IMR-90 (cell line): ENCODE measurements at regions not wholly inside any gene's neighbourhood (a gene's known extent, or its start where the extent isn't known, plus 50 kb on each side); places are given as distances from the start of the nearest gene placed in this dataset.

Experiments
- ATAC-seq: fragments of 200-7000 bp; cut with Tn5 transposase; 2 replicates; pipeline ENCODE4 v1.9.1; 2020; ENCODE audit warnings: low read depth, mild to moderate bottlenecking, moderate library complexity
- BruUV-seq: library from RNA; stranded (reverse); fragments of 400-500 nt; replicated peaks from 2 replicates; lab custom pipeline; 2021; lab: Mats Ljungman, UMichigan
- CTCF ChIA-PET: fragments of 300-600 bp; formaldehyde crosslinking; extraction: SDS; loops from one replicate; lab custom pipeline; 2021; ENCODE audit warnings: antibody characterized with exemption; lab: Yijun Ruan, JAX
- POLR2A ChIA-PET: fragments of 300-600 bp; sonication (Branson Sonifier 250); formaldehyde crosslinking; loops from one replicate; lab custom pipeline; 2022; ENCODE audit warnings: antibody characterized with exemption; ENCODE audit not compliant: unreplicated experiment; lab: Charles Lee
- DNase-seq: peaks from one replicate; pipeline ENCODE4 v3.0.0; 2013
- H2AFZ ChIP-seq: replicated peaks from 2 replicates; pipeline ENCODE3; 2013; ENCODE audit warnings: low read length, mild to moderate bottlenecking; ENCODE audit not compliant: poor library complexity
- H2AK5ac ChIP-seq: 2 replicates; pipeline ENCODE4 v1.6.1; 2013; ENCODE audit warnings: low read depth, low read length, inconsistent platforms
- H2AK9ac ChIP-seq: replicated peaks from 2 replicates; pipeline ENCODE3; 2013; ENCODE audit warnings: mild to moderate bottlenecking, low read depth, low read length, moderate library complexity; ENCODE audit not compliant: poor library complexity
- H2BK120ac ChIP-seq: 2 replicates; pipeline ENCODE4 v1.6.1; 2013; ENCODE audit warnings: low read depth, low read length, inconsistent platforms
- H2BK15ac ChIP-seq: 3 replicates; pipeline ENCODE4 v1.6.1; 2013; ENCODE audit warnings: low read depth, low read length, inconsistent platforms
- H2BK20ac ChIP-seq: 2 replicates; pipeline ENCODE4 v1.6.1; 2013; ENCODE audit warnings: low read depth, mild to moderate bottlenecking, inconsistent platforms, low read length, moderate library complexity
- H2BK5ac ChIP-seq: 2 replicates; pipeline ENCODE4 v1.6.1; 2013; ENCODE audit warnings: mild to moderate bottlenecking, low read depth, low read length, inconsistent platforms; ENCODE audit not compliant: poor library complexity, severe bottlenecking
- H3K14ac ChIP-seq: replicated peaks from 2 replicates; pipeline ENCODE4 v1.6.1; 2013; ENCODE audit warnings: low read depth, low read length, inconsistent platforms
- H3K18ac ChIP-seq: 2 replicates; pipeline ENCODE4 v1.6.1; 2013; ENCODE audit warnings: low read depth, low read length, control low read depth
- H3K23ac ChIP-seq: 2 replicates; pipeline ENCODE4 v1.6.1; 2013; ENCODE audit warnings: low read depth, low read length, inconsistent platforms
- H3K27ac ChIP-seq: 2 replicates; pipeline ENCODE4 v1.5.1; 2013; ENCODE audit warnings: mild to moderate bottlenecking, control low read depth, low read length; ENCODE audit not compliant: insufficient read depth
- H3K27me3 ChIP-seq: 2 replicates; pipeline ENCODE4 v1.6.1; 2013; ENCODE audit warnings: low read length; ENCODE audit not compliant: control insufficient read depth, insufficient read depth
- H3K36me3 ChIP-seq: 2 replicates; pipeline ENCODE4 v1.6.1; 2013; ENCODE audit warnings: low read length, mixed read lengths; ENCODE audit not compliant: control insufficient read depth, insufficient read depth
- H3K4ac ChIP-seq: 2 replicates; pipeline ENCODE4 v1.6.1; 2013; ENCODE audit warnings: low read depth, low read length, inconsistent platforms
- H3K4me1 ChIP-seq: 2 replicates; pipeline ENCODE4 v1.6.1; 2013; ENCODE audit warnings: low read length, mixed read lengths; ENCODE audit not compliant: control insufficient read depth, insufficient read depth
- H3K4me2 ChIP-seq: 2 replicates; pipeline ENCODE4 v1.6.1; 2013; ENCODE audit warnings: low read depth, mild to moderate bottlenecking, control low read depth, low read length, moderate library complexity
- H3K4me3 ChIP-seq: 2 replicates; pipeline ENCODE4 v1.5.1; 2013; ENCODE audit warnings: low read depth, mild to moderate bottlenecking, control low read depth, low read length, moderate library complexity; ENCODE audit not compliant: insufficient read depth
- H3K56ac ChIP-seq: 2 replicates; pipeline ENCODE4 v1.6.1; 2013; ENCODE audit warnings: low read length, inconsistent platforms; ENCODE audit not compliant: insufficient read depth; ENCODE audit errors: extremely low read depth
- H3K79me1 ChIP-seq, 2 experiments: 2 replicates each; pipeline ENCODE4 v1.6.1; 2013; ENCODE audit warnings: low read length in 2 of 2, inconsistent platforms in 1 of 2, low read depth in 1 of 2
- H3K9ac ChIP-seq: 2 replicates; pipeline ENCODE4 v1.6.1; 2013; ENCODE audit warnings: low read depth, low read length, control low read depth
- H3K9me1 ChIP-seq: 2 replicates; pipeline ENCODE4 v1.6.1; 2013; ENCODE audit warnings: low read length, inconsistent platforms; ENCODE audit not compliant: insufficient read depth
- H3K9me3 ChIP-seq: 2 replicates; pipeline ENCODE4 v1.6.1; 2013; ENCODE audit warnings: low read length; ENCODE audit not compliant: control insufficient read depth, insufficient read depth
- H4K20me1 ChIP-seq: 2 replicates; pipeline ENCODE4 v1.6.1; 2013; ENCODE audit warnings: low read length, inconsistent platforms; ENCODE audit not compliant: insufficient read depth
- H4K5ac ChIP-seq: 2 replicates; pipeline ENCODE4 v1.6.1; 2013; ENCODE audit warnings: mild to moderate bottlenecking, low read depth, low read length, control low read depth
- H4K8ac ChIP-seq, 2 experiments: 2 replicates each; pipeline ENCODE4 v1.6.1; 2013; ENCODE audit warnings: low read depth in 2 of 2, low read length in 2 of 2, control low read depth in 1 of 2, inconsistent platforms in 1 of 2
- H4K91ac ChIP-seq: 2 replicates; pipeline ENCODE4 v1.6.1; 2013; ENCODE audit warnings: low read depth, low read length, inconsistent platforms; ENCODE audit not compliant: insufficient read depth
- BHLHE40 ChIP-seq: fragments of 150-350 bp; IDR thresholded peaks from 2 replicates; pipeline ENCODE4 v1.6.1; 2016; ENCODE audit warnings: mild to moderate bottlenecking, low read depth, low read length
- CEBPB ChIP-seq: IDR thresholded peaks from 2 replicates; pipeline ENCODE4 v1.6.1; 2012; ENCODE audit warnings: low read depth, low read length, improper control_type of control experiment
- CHD1 ChIP-seq: IDR thresholded peaks from 2 replicates; pipeline ENCODE4 v1.6.1; 2012; ENCODE audit warnings: low read depth, low read length, improper control_type of control experiment
- FOS ChIP-seq: fragments of 150-350 bp; IDR thresholded peaks from 2 replicates; pipeline ENCODE4 v1.6.1; 2016; ENCODE audit warnings: low read depth, low read length
- MAFK ChIP-seq: IDR thresholded peaks from 2 replicates; pipeline ENCODE4 v1.6.1; 2012; ENCODE audit warnings: low read depth, low read length, improper control_type of control experiment
- MAZ ChIP-seq: IDR thresholded peaks from 2 replicates; pipeline ENCODE4 v1.6.1; 2012; ENCODE audit warnings: low read depth, mild to moderate bottlenecking, low read length, improper control_type of control experiment, moderate library complexity, borderline replicate concordance
- MXI1 ChIP-seq: IDR thresholded peaks from 2 replicates; pipeline ENCODE4 v1.6.1; 2012; ENCODE audit warnings: low read depth, mild to moderate bottlenecking, low read length, moderate library complexity, borderline replicate concordance
- NFE2L2 ChIP-seq: fragments of 150-350 bp; IDR thresholded peaks from 2 replicates; pipeline ENCODE4 v1.6.1; 2016; ENCODE audit warnings: low read depth, mild to moderate bottlenecking, low read length
- POLR2A ChIP-seq: IDR thresholded peaks from 2 replicates; pipeline ENCODE4 v1.6.1; 2012; ENCODE audit warnings: mild to moderate bottlenecking, low read depth, low read length
- RAD21 ChIP-seq: IDR thresholded peaks from 2 replicates; pipeline ENCODE4 v1.6.1; 2012; ENCODE audit warnings: low read length, improper control_type of control experiment
- RCOR1 ChIP-seq: IDR thresholded peaks from 2 replicates; pipeline ENCODE4 v1.6.1; 2012; ENCODE audit warnings: mild to moderate bottlenecking, low read length, improper control_type of control experiment; ENCODE audit not compliant: insufficient replicate concordance
- RFX5 ChIP-seq: IDR thresholded peaks from 2 replicates; pipeline ENCODE4 v1.8.0; 2012; ENCODE audit warnings: low read depth, mild to moderate bottlenecking, low read length, moderate library complexity
- SMC3 ChIP-seq: fragments of 150-350 bp; IDR thresholded peaks from 2 replicates; pipeline ENCODE4 v1.6.1; 2016; ENCODE audit warnings: low read depth, mild to moderate bottlenecking, antibody characterized with exemption, low read length, moderate library complexity
- dilution Hi-C: fragments of 300-500 bp; cut with HindIII; formaldehyde crosslinking; loops from one replicate; pipeline ENCODE4 v1.14.3; 2018; ENCODE audit warnings: low sequenced_read_pairs; ENCODE audit not compliant: unreplicated experiment
- in situ Hi-C: fragments of 300-500 bp; cut with MboI; formaldehyde crosslinking; loops from 3 replicates; pipeline ENCODE4 v1.14.3; 2019; ENCODE audit warnings: low sequenced_read_pairs, inconsistent platforms, mixed read lengths
- intact Hi-C: fragments of 100-400 bp; cut with micrococcal nuclease; formaldehyde crosslinking; loops from 2 replicates; pipeline ENCODE4 v1.10.0; 2022
- TF ChIP-seq, protein P1 (sequence below): fragments of 150-350 bp; IDR thresholded peaks from 2 replicates; pipeline ENCODE4 v1.6.1; 2017; ENCODE audit warnings: mild to moderate bottlenecking, antibody characterized with exemption, low read length, low read depth
- TF ChIP-seq, protein P2 (sequence below): conservative IDR thresholded peaks from 2 replicates; pipeline ENCODE4 v1.5.1; 2012; ENCODE audit warnings: mild to moderate bottlenecking, low read depth, low read length, improper control_type of control experiment
- TF ChIP-seq, protein P3 (sequence below): fragments of 150-350 bp; IDR thresholded peaks from 2 replicates; pipeline ENCODE4 v1.6.1; 2016; ENCODE audit warnings: low read depth, mild to moderate bottlenecking, low read length, moderate library complexity, borderline replicate concordance

DNA sequence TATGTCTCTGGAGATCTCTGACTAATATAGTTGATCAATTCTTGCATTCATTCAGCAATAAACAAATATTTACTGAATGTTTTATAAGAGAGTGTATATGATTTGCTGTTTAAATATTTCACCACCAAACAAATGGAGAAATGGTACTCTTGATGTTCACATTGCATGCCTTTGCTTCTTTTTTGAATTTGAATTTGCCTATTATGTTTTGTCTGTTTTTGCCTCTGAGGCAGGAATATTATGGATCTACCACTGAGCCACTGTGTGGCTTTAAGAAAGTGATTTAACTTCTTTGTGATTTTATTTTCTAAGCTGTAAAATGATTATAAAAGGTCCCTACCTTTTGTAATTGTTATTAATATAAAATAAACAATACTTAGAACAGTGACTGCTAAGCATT lies 345.0 kb downstream of the DOK5 start:
- no peak overlapping the region for H3K56ac ChIP-seq
- BruUV-seq, result no TSS peak
- no peak for ATAC-seq
- DNase-seq, result no peak
- ChIA-PET CTCF (no interaction called here), POLR2A (no interaction called here)
- H3K27me3 ChIP-seq, result no peaks in the 10 kb centered on the region
- H4K5ac ChIP-seq, result no peak overlapping the region
- H3K4me1 ChIP-seq, result no peaks in the 10 kb centered on the region
- TF ChIP-seq MXI1, result no peak
- no peak for TF ChIP-seq BHLHE40
- TF ChIP-seq RAD21, result no peak
- TF ChIP-seq, protein P1, sequence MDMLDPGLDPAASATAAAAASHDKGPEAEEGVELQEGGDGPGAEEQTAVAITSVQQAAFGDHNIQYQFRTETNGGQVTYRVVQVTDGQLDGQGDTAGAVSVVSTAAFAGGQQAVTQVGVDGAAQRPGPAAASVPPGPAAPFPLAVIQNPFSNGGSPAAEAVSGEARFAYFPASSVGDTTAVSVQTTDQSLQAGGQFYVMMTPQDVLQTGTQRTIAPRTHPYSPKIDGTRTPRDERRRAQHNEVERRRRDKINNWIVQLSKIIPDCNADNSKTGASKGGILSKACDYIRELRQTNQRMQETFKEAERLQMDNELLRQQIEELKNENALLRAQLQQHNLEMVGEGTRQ, result no peak
- TF ChIP-seq FOS, result no peak
- no peak for TF ChIP-seq SMC3
- no peak for TF ChIP-seq NFE2L2
- TF ChIP-seq, protein P2, sequence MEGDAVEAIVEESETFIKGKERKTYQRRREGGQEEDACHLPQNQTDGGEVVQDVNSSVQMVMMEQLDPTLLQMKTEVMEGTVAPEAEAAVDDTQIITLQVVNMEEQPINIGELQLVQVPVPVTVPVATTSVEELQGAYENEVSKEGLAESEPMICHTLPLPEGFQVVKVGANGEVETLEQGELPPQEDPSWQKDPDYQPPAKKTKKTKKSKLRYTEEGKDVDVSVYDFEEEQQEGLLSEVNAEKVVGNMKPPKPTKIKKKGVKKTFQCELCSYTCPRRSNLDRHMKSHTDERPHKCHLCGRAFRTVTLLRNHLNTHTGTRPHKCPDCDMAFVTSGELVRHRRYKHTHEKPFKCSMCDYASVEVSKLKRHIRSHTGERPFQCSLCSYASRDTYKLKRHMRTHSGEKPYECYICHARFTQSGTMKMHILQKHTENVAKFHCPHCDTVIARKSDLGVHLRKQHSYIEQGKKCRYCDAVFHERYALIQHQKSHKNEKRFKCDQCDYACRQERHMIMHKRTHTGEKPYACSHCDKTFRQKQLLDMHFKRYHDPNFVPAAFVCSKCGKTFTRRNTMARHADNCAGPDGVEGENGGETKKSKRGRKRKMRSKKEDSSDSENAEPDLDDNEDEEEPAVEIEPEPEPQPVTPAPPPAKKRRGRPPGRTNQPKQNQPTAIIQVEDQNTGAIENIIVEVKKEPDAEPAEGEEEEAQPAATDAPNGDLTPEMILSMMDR, result no peak
- no peak for TF ChIP-seq RFX5
- TF ChIP-seq MAZ, result no peak
- TF ChIP-seq CHD1, result no peak
- TF ChIP-seq, protein P3, sequence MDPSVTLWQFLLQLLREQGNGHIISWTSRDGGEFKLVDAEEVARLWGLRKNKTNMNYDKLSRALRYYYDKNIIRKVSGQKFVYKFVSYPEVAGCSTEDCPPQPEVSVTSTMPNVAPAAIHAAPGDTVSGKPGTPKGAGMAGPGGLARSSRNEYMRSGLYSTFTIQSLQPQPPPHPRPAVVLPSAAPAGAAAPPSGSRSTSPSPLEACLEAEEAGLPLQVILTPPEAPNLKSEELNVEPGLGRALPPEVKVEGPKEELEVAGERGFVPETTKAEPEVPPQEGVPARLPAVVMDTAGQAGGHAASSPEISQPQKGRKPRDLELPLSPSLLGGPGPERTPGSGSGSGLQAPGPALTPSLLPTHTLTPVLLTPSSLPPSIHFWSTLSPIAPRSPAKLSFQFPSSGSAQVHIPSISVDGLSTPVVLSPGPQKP, result no peak
- no peak for TF ChIP-seq RCOR1
- no peak for TF ChIP-seq CEBPB
- no peak for TF ChIP-seq POLR2A
- TF ChIP-seq MAFK, result no peak
- no peak overlapping the region for H3K4ac ChIP-seq
- dilution Hi-C loops (no loop called here), intact Hi-C loops (no loop called here), in situ Hi-C loops (no loop called here)
- H3K27ac ChIP-seq, result no peak overlapping the region
- no peak overlapping the region for H3K4me2 ChIP-seq
- no peaks in the 10 kb centered on the region for H3K9me1 ChIP-seq
- no peak overlapping the region for H2AK9ac ChIP-seq
- no peaks in the 10 kb centered on the region for H3K36me3 ChIP-seq
- no peak overlapping the region for H3K9ac ChIP-seq
- no peaks in the 10 kb centered on the region for H3K79me1 ChIP-seq
- H4K8ac ChIP-seq, result no peak overlapping the region
- H2BK5ac ChIP-seq, result no peak overlapping the region
- no peak overlapping the region for H2BK120ac ChIP-seq
- peaks cover 9% of the 10 kb centered on the region for H3K9me3 ChIP-seq
- H2AFZ ChIP-seq, result no peak overlapping the region
- no peaks in the 10 kb centered on the region for H4K20me1 ChIP-seq
- H2BK20ac ChIP-seq, result no peak overlapping the region
- H2BK15ac ChIP-seq, result no peak overlapping the region
- no peak overlapping the region for H3K23ac ChIP-seq
- no peak overlapping the region for H3K18ac ChIP-seq
- no peak overlapping the region for H3K14ac ChIP-seq
- H3K4me3 ChIP-seq, result no peak overlapping the region
- no peak overlapping the region for H2AK5ac ChIP-seq
- H4K91ac ChIP-seq, result no peak overlapping the region
